ENCODE measurements at regions not wholly inside any gene's neighbourhood (a gene's known extent, or its start where the extent isn't known, plus 50 kb on each side); places are given as distances from the start of the nearest gene placed in this dataset.

GRCh38 chr5:88952996-88953643 lies 70.1 kb upstream of the MEF2C start:
- Histone ChIP-seq H3K27ac (ENCODE audit: low read depth, low read length) (no peak overlapping the region), H4K8ac (ENCODE audit: extremely low read depth, insufficient read depth, low read length) (no peak overlapping the region), H4K91ac (replicated peaks; ENCODE audit: insufficient read length, low read length) (no peak overlapping the region), H2AK5ac (ENCODE audit: low read depth, low read length) (no peak overlapping the region), H3K18ac (ENCODE audit: extremely low read depth, low read length) (no peak overlapping the region), H4K5ac (ENCODE audit: insufficient read length, low read depth, low read length) (no peak overlapping the region), H2BK5ac (ENCODE audit: low read depth, low read length) (no peak overlapping the region), H2BK15ac (ENCODE audit: low read length) (no peak overlapping the region), H3K23ac (ENCODE audit: insufficient read length) (no peak overlapping the region), H2AFZ (ENCODE audit: low read length) (no peak overlapping the region), H3K4me3 (ENCODE audit: extremely low read depth in 1 of 4, insufficient read depth in 2 of 4, low read depth in 3 of 4, low read length in 4 of 4) (no peak overlapping the region), H3K56ac (replicated peaks; ENCODE audit: insufficient read length, low read depth, low read length) (no peak overlapping the region), H3K4me2 (ENCODE audit: insufficient read depth in 1 of 2, low read depth in 2 of 2, low read length in 2 of 2) (no peak overlapping the region), H3K4ac (replicated peaks; ENCODE audit: insufficient read length, low read depth, low read length) (no peak overlapping the region), H3K9me3 (ENCODE audit: insufficient read depth in 2 of 2, low read depth in 1 of 2, low read length in 1 of 2) (no peaks in the 10 kb centered on the region), H2BK120ac (replicated peaks; ENCODE audit: low read depth, low read length) (no peak overlapping the region), H2BK12ac (ENCODE audit: low read depth, low read length) (no peak overlapping the region), H4K20me1 (replicated peaks in 1 of 2; ENCODE audit: control insufficient read depth in 1 of 2, insufficient read depth in 2 of 2, low read length in 2 of 2) (no peaks in the 10 kb centered on the region), H3K23me2 (ENCODE audit: low read depth, low read length) (no peaks in the 10 kb centered on the region), H3K36me3 (ENCODE audit: control insufficient read depth in 2 of 4, insufficient read depth in 4 of 4, low read length in 3 of 4) (no peaks in the 10 kb centered on the region), H3K79me1 (ENCODE audit: low read depth, low read length) (no peaks in the 10 kb centered on the region), H3K9ac (replicated peaks in 1 of 4; ENCODE audit: extremely low read depth in 1 of 4, low read depth in 3 of 4, low read length in 3 of 4) (no peak overlapping the region), H3K4me1 (replicated peaks in 1 of 4; ENCODE audit: control insufficient read depth in 3 of 4, insufficient read depth in 4 of 4, low read length in 3 of 4) (peaks cover 2 to 16% (median 9%) of the 10 kb centered on the region in 4 experiments; a peak in 5 of 7 replicates), H2BK20ac (ENCODE audit: low read length) (no peak overlapping the region), H3K79me2 (ENCODE audit: control insufficient read depth in 1 of 2, insufficient read depth in 2 of 2, low read length in 2 of 2) (no peaks in the 10 kb centered on the region), H3K14ac (ENCODE audit: insufficient read length) (no peak overlapping the region), H3K27me3 (replicated peaks in 1 of 4; ENCODE audit: control insufficient read depth in 3 of 4, extremely low read depth in 1 of 4, insufficient read depth in 3 of 4, low read length in 3 of 4) (no peaks in the 10 kb centered on the region)
- TF ChIP-seq RFX5 (IDR thresholded peaks at IDR 0.05; ENCODE audit: borderline replicate concordance, low read depth, low read length), result no peak
- no peak for TF ChIP-seq SP2 (IDR thresholded peaks at IDR 0.05; ENCODE audit: low read length)
- no peak for TF ChIP-seq SIRT6 (IDR thresholded peaks at IDR 0.05; ENCODE audit: low read length)
- TF ChIP-seq CHD1 (IDR thresholded peaks at IDR 0.05; ENCODE audit: low read depth, low read length), result no peak
- TF ChIP-seq USF2 (IDR thresholded peaks at IDR 0.05; ENCODE audit: low read length), result no peak
- TF ChIP-seq SUZ12 (IDR thresholded peaks at IDR 0.05; ENCODE audit: low read length), result no peak
- TF ChIP-seq EZH2 (IDR thresholded peaks at IDR 0.05; ENCODE audit: low read depth, low read length, severe bottlenecking), result no peak
- TF ChIP-seq CBX8 (IDR thresholded peaks at IDR 0.05; ENCODE audit: borderline replicate concordance, low read depth, low read length), result no peak
- no peak for TF ChIP-seq RAD21 (IDR thresholded peaks at IDR 0.05 in 1 of 2, conservative IDR thresholded peaks at IDR 0.05 in 1 of 2; ENCODE audit: low read depth in 2 of 2, low read length in 2 of 2)
- no peak for TF ChIP-seq SP1 (IDR thresholded peaks at IDR 0.05; ENCODE audit: low read depth, low read length)
- CTCF ChIA-PET (ENCODE audit: partially characterized antibody), result interaction anchor here (1.5 kb wide), 1 partner anchor 225 kb away, joined by 3 read pairs; no protein-coding TSS in a partner anchor
- DNase-seq (ENCODE audit: low read depth in 1 of 2, low spot score in 2 of 2) (no peak), FAIRE-seq (no peak)
- 86% methylated on average over 5 of the region's 5 CpGs; no CpG with 5 or more reads in 1 of the 2 experiments for WGBS, 2 experiments (ENCODE audit: extremely low coverage in 1 of 2, insufficient coverage in 1 of 2, insufficient read length in 1 of 2, insufficient replicate concordance in 2 of 2, low coverage in 1 of 2, low lambda C conversion rate in 2 of 2, missing lambda C conversion rate in 1 of 2)
- POLR2A ChIA-PET (ENCODE audit: partially characterized antibody), result interaction anchor here (0.7 kb wide), 1 partner anchor 64 kb away, joined by 3 read pairs; no protein-coding TSS in a partner anchor
